ENCODE measurements at regions not wholly inside any gene's neighbourhood (a gene's known extent, or its start where the extent isn't known, plus 50 kb on each side); places are given as distances from the start of the nearest gene placed in this dataset.

DNA sequence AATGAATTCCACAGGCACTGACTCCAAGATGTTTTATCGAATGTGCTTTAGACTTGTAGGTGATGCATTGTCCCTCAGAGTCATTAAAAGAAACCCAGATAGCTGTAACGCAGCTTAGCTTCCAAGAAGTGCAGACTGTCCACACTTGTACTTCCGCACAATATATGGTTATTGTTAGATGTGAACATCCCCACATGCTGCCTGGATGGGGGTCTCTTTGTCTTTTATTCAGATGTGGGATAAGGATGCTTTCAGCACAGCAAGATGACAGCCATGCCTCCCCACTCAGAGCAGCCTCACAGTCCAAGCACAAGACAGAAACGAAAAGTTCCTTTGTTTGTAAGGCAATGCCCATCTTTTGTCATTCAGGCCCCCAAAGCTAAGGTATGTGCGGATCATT, 416.6 kb downstream of the HRH4 start:
- no peaks in the 10 kb centered on the region for H3K36me3 ChIP-seq (ENCODE audit: control insufficient read depth in 1 of 2, insufficient read depth in 2 of 2, low read length in 2 of 2)
- H3K27me3 ChIP-seq (ENCODE audit: low read depth, low read length): no peaks in the 10 kb centered on the region
- H3K27ac ChIP-seq (ENCODE audit: low read length): no peak overlapping the region
- no peak overlapping the region for H3K4me3 ChIP-seq (ENCODE audit: low read depth in 1 of 2, low read length in 2 of 2)
- no peaks in the 10 kb centered on the region for H3K4me1 ChIP-seq (ENCODE audit: control insufficient read depth in 1 of 2, insufficient read depth in 2 of 2, low read length in 2 of 2)
- H3K9me3 ChIP-seq (ENCODE audit: control insufficient read depth in 1 of 2, low read length in 2 of 2): peaks cover 0 to 4% of the 10 kb centered on the region in 2 donors

GRCh38 chr18:24877546-24877945, 417.1 kb downstream of the HRH4 start:
- no peaks in the 10 kb centered on the region for H3K36me3 ChIP-seq (ENCODE audit: control insufficient read depth in 1 of 2, insufficient read depth in 2 of 2, low read length in 2 of 2)
- H3K4me3 ChIP-seq (ENCODE audit: low read depth in 1 of 2, low read length in 2 of 2): no peak overlapping the region
- no peak overlapping the region for H3K27ac ChIP-seq (ENCODE audit: low read length)
- H3K4me1 ChIP-seq (ENCODE audit: control insufficient read depth in 1 of 2, insufficient read depth in 2 of 2, low read length in 2 of 2): no peaks in the 10 kb centered on the region
- no peaks in the 10 kb centered on the region for H3K27me3 ChIP-seq (ENCODE audit: low read depth, low read length)
- H3K9me3 ChIP-seq (ENCODE audit: control insufficient read depth in 1 of 2, low read length in 2 of 2): peaks cover 0 to 4% of the 10 kb centered on the region in 2 donors

- Histone ChIP-seq H3K4me1 (ENCODE audit: control insufficient read depth in 1 of 2, insufficient read depth in 2 of 2, low read length in 2 of 2) (no peaks in the 10 kb centered on the region), H3K36me3 (ENCODE audit: control insufficient read depth in 1 of 2, insufficient read depth in 2 of 2, low read length in 2 of 2) (no peaks in the 10 kb centered on the region), H3K4me3 (ENCODE audit: low read depth in 1 of 2, low read length in 2 of 2) (no peak overlapping the region), H3K27me3 (ENCODE audit: low read depth, low read length) (no peaks in the 10 kb centered on the region), H3K9me3 (ENCODE audit: control insufficient read depth in 1 of 2, low read length in 2 of 2) (peaks cover 0 to 4% of the 10 kb centered on the region in 2 donors), H3K27ac (ENCODE audit: low read length) (no peak overlapping the region)
These were observed 417.9 kb downstream of the HRH4 start for GRCh38 chr18:24878289-24878688.

DNA sequence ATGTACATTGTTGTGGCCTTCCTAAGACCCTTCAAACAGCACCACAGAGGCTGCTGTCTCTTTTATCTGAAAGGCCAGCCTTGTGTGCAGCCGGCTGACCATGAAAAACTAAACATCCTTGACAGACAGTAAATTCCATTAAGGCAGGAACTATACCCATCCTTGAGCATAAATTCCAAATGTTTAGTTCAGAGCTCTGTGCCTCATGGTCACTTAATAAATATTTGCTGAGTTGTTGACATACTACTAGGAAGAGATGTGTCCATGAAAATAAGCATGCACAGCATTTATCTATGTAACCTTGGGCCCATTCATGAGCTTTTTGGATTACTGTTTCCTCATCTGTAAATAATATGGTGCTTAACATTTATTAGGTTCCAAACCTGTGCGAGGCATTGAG, 424.8 kb downstream of the HRH4 start:
- H3K27ac ChIP-seq (ENCODE audit: low read length): no peak overlapping the region
- H3K4me1 ChIP-seq (ENCODE audit: control insufficient read depth in 1 of 2, insufficient read depth in 2 of 2, low read length in 2 of 2): no peaks in the 10 kb centered on the region
- H3K27me3 ChIP-seq (ENCODE audit: low read depth, low read length): no peaks in the 10 kb centered on the region
- no peak overlapping the region for H3K4me3 ChIP-seq (ENCODE audit: low read depth in 1 of 2, low read length in 2 of 2)
- no peaks in the 10 kb centered on the region for H3K9me3 ChIP-seq (ENCODE audit: control insufficient read depth in 1 of 2, low read length in 2 of 2)
- H3K36me3 ChIP-seq (ENCODE audit: control insufficient read depth in 1 of 2, insufficient read depth in 2 of 2, low read length in 2 of 2): no peaks in the 10 kb centered on the region

DNA sequence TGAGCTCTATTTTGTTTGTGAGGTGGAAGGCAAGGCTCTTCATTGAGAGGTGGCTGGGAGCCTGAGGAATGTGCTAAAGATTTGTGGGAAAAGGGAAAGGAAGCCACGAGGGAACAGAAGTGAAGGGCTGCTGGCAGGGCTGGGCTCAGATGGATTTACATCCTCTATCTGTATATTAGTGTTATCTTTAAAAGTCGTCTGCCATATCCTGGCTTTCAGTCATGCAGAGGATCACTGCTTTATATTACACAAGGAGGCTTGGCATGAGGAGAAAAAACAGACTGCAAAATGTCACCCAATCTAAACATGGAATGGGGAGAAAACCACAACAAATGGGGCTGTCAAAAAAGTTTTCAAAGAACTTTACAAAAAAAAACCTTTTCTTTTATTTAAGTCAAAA, 434.4 kb downstream of the HRH4 start:
- H3K4me3 ChIP-seq (ENCODE audit: low read depth in 1 of 2, low read length in 2 of 2): no peak overlapping the region
- peaks cover 0 to 7% of the 10 kb centered on the region in 2 donors for H3K4me1 ChIP-seq (ENCODE audit: control insufficient read depth in 1 of 2, insufficient read depth in 2 of 2, low read length in 2 of 2)
- no peak overlapping the region for H3K27ac ChIP-seq (ENCODE audit: low read length)
- H3K9me3 ChIP-seq (ENCODE audit: control insufficient read depth in 1 of 2, low read length in 2 of 2): no peaks in the 10 kb centered on the region
- no peaks in the 10 kb centered on the region for H3K36me3 ChIP-seq (ENCODE audit: control insufficient read depth in 1 of 2, insufficient read depth in 2 of 2, low read length in 2 of 2)
- H3K27me3 ChIP-seq (ENCODE audit: low read depth, low read length): no peaks in the 10 kb centered on the region

DNA sequence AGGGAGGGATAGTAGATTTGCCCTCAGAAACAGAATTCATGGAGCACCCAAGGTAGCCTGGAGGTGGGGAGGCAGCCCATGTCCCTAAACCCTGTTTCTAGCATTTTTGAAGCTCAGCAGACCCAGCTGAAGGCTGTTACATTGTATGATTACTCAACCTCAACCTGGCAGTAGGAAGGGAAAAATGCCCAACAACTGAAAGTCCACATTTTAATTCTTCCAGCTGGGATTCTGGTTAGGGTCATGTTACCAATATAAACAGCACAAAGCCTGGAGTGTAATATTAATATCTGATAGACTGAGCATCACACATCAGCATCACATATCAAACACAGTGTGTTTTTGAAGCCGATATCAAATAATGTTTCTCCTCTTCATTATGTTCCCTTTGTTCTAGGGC, 437.0 kb downstream of the HRH4 start:
- Histone ChIP-seq H3K9me3 (ENCODE audit: control insufficient read depth in 1 of 2, low read length in 2 of 2) (no peaks in the 10 kb centered on the region), H3K27ac (ENCODE audit: low read length) (no peak overlapping the region), H3K4me1 (ENCODE audit: control insufficient read depth in 1 of 2, insufficient read depth in 2 of 2, low read length in 2 of 2) (peaks cover 0 to 7% of the 10 kb centered on the region in 2 donors), H3K36me3 (ENCODE audit: control insufficient read depth in 1 of 2, insufficient read depth in 2 of 2, low read length in 2 of 2) (no peaks in the 10 kb centered on the region), H3K4me3 (ENCODE audit: low read depth in 1 of 2, low read length in 2 of 2) (no peak overlapping the region), H3K27me3 (ENCODE audit: low read depth, low read length) (no peaks in the 10 kb centered on the region)

- Histone ChIP-seq H3K27me3 (ENCODE audit: low read depth, low read length) (no peaks in the 10 kb centered on the region), H3K27ac (ENCODE audit: low read length) (no peak overlapping the region), H3K4me3 (ENCODE audit: low read depth in 1 of 2, low read length in 2 of 2) (no peak overlapping the region), H3K36me3 (ENCODE audit: control insufficient read depth in 1 of 2, insufficient read depth in 2 of 2, low read length in 2 of 2) (no peaks in the 10 kb centered on the region), H3K9me3 (ENCODE audit: control insufficient read depth in 1 of 2, low read length in 2 of 2) (peaks cover 0 to 2% of the 10 kb centered on the region in 2 donors), H3K4me1 (ENCODE audit: control insufficient read depth in 1 of 2, insufficient read depth in 2 of 2, low read length in 2 of 2) (no peaks in the 10 kb centered on the region)
These were observed 441.7 kb downstream of the ZNF521 start for GRCh38 chr18:24910221-24910620.

GRCh38 chr18:24913507-24914170, 438.3 kb downstream of the ZNF521 start:
- H3K9me3 ChIP-seq (ENCODE audit: control insufficient read depth in 1 of 2, low read length in 2 of 2): no peaks in the 10 kb centered on the region
- H3K4me3 ChIP-seq (ENCODE audit: low read depth in 1 of 2, low read length in 2 of 2): no peak overlapping the region
- H3K36me3 ChIP-seq (ENCODE audit: control insufficient read depth in 1 of 2, insufficient read depth in 2 of 2, low read length in 2 of 2): no peaks in the 10 kb centered on the region
- H3K4me1 ChIP-seq (ENCODE audit: control insufficient read depth in 1 of 2, insufficient read depth in 2 of 2, low read length in 2 of 2): no peaks in the 10 kb centered on the region
- no peak overlapping the region for H3K27ac ChIP-seq (ENCODE audit: low read length)
- no peaks in the 10 kb centered on the region for H3K27me3 ChIP-seq (ENCODE audit: low read depth, low read length)

DNA sequence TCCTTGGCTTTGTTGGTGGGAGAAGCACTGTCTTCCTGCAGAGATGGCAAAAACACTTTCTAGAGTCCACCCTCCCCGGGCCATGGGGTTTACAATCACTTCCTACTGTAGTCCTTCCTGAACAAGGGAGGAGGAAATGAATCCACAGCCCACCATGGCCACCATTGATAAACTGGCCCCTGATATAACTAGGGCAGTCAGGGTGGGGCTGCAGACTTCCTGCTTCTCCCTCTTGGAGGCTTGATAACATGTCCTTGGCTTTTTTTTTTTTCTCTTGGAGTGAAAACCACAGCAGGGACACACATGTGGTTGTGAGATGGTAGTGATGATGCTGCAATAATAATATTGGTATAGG, 437.8 kb downstream of the ZNF521 start:
- Histone ChIP-seq H3K9me3 (ENCODE audit: control insufficient read depth in 1 of 2, low read length in 2 of 2) (no peaks in the 10 kb centered on the region), H3K36me3 (ENCODE audit: control insufficient read depth in 1 of 2, insufficient read depth in 2 of 2, low read length in 2 of 2) (no peaks in the 10 kb centered on the region), H3K27me3 (ENCODE audit: low read depth, low read length) (no peaks in the 10 kb centered on the region), H3K27ac (ENCODE audit: low read length) (no peak overlapping the region), H3K4me1 (ENCODE audit: control insufficient read depth in 1 of 2, insufficient read depth in 2 of 2, low read length in 2 of 2) (no peaks in the 10 kb centered on the region), H3K4me3 (ENCODE audit: low read depth in 1 of 2, low read length in 2 of 2) (no peak overlapping the region)

GRCh38 chr18:24914685-24915084, 437.3 kb downstream of the ZNF521 start:
- H3K36me3 ChIP-seq (ENCODE audit: control insufficient read depth in 1 of 2, insufficient read depth in 2 of 2, low read length in 2 of 2): no peaks in the 10 kb centered on the region
- H3K4me3 ChIP-seq (ENCODE audit: low read depth in 1 of 2, low read length in 2 of 2): no peak overlapping the region
- no peaks in the 10 kb centered on the region for H3K27me3 ChIP-seq (ENCODE audit: low read depth, low read length)
- H3K9me3 ChIP-seq (ENCODE audit: control insufficient read depth in 1 of 2, low read length in 2 of 2): no peaks in the 10 kb centered on the region
- H3K27ac ChIP-seq (ENCODE audit: low read length): no peak overlapping the region
- H3K4me1 ChIP-seq (ENCODE audit: control insufficient read depth in 1 of 2, insufficient read depth in 2 of 2, low read length in 2 of 2): no peaks in the 10 kb centered on the region

GRCh38 chr18:24915547-24915946, 436.4 kb downstream of the ZNF521 start:
- no peak overlapping the region for H3K4me3 ChIP-seq (ENCODE audit: low read depth in 1 of 2, low read length in 2 of 2)
- no peaks in the 10 kb centered on the region for H3K27me3 ChIP-seq (ENCODE audit: low read depth, low read length)
- H3K36me3 ChIP-seq (ENCODE audit: control insufficient read depth in 1 of 2, insufficient read depth in 2 of 2, low read length in 2 of 2): no peaks in the 10 kb centered on the region
- H3K4me1 ChIP-seq (ENCODE audit: control insufficient read depth in 1 of 2, insufficient read depth in 2 of 2, low read length in 2 of 2): no peaks in the 10 kb centered on the region
- no peaks in the 10 kb centered on the region for H3K9me3 ChIP-seq (ENCODE audit: control insufficient read depth in 1 of 2, low read length in 2 of 2)
- H3K27ac ChIP-seq (ENCODE audit: low read length): no peak overlapping the region

GRCh38 chr18:24917767-24918166, 434.2 kb downstream of the ZNF521 start:
- H3K9me3 ChIP-seq (ENCODE audit: control insufficient read depth in 1 of 2, low read length in 2 of 2): no peaks in the 10 kb centered on the region
- H3K27me3 ChIP-seq (ENCODE audit: low read depth, low read length): no peaks in the 10 kb centered on the region
- H3K27ac ChIP-seq (ENCODE audit: low read length): no peak overlapping the region
- H3K36me3 ChIP-seq (ENCODE audit: control insufficient read depth in 1 of 2, insufficient read depth in 2 of 2, low read length in 2 of 2): no peaks in the 10 kb centered on the region
- no peaks in the 10 kb centered on the region for H3K4me1 ChIP-seq (ENCODE audit: control insufficient read depth in 1 of 2, insufficient read depth in 2 of 2, low read length in 2 of 2)
- H3K4me3 ChIP-seq (ENCODE audit: low read depth in 1 of 2, low read length in 2 of 2): no peak overlapping the region

Data from muscle layer of duodenum (tissue), 2 donors.